Stimulated activated CD4-positive, alpha-beta T cell treated with anti-CD3 and anti-CD28 coated beads, Interleukin-2, amount 100 ng/mL, for 24 hours (primary cell): ENCODE measurements at regions not wholly inside any gene's neighbourhood (a gene's known extent, or its start where the extent isn't known, plus 50 kb on each side); places are given as distances from the start of the nearest gene placed in this dataset.

Experiments
- DNase-seq, 2 donors: peaks; one replicate each; pipeline ENCODE4 v3.0.0-alpha.2; 2020

- DNase-seq = no peak
These were observed 1270.9 kb downstream of the BRD1 start for GRCh38 chr22:48556751-48557150.

- DNase-seq = no peak
These were observed 1271.5 kb downstream of the BRD1 start for GRCh38 chr22:48556222-48556621.

- no peak for DNase-seq
These were observed 1272.1 kb downstream of the BRD1 start for GRCh38 chr22:48555606-48556005.

GRCh38 chr22:48554893-48555572, 1272.6 kb downstream of the BRD1 start:
- no peak for DNase-seq

- no peak for DNase-seq
These were observed 1273.9 kb downstream of the BRD1 start for GRCh38 chr22:48553694-48554308.

- no peak for DNase-seq
These were observed 1274.6 kb downstream of the BRD1 start for GRCh38 chr22:48553119-48553518.

- DNase-seq = no peak
These were observed 1275.9 kb downstream of the BRD1 start for GRCh38 chr22:48551716-48552268.

- DNase-seq = no peak
These were observed 1276.6 kb downstream of the BRD1 start for GRCh38 chr22:48551061-48551460.

GRCh38 chr22:48548391-48548790, 1279.3 kb downstream of the BRD1 start:
- DNase-seq = no peak

- no peak for DNase-seq
These were observed 1279.7 kb downstream of the BRD1 start for GRCh38 chr22:48547971-48548370.

- DNase-seq = no peak
These were observed 1280.8 kb downstream of the BRD1 start for GRCh38 chr22:48546653-48547424.

- no peak for DNase-seq
These were observed 1281.7 kb downstream of the BRD1 start for GRCh38 chr22:48545987-48546386.

GRCh38 chr22:48541401-48542098, 1286.1 kb downstream of the BRD1 start:
- DNase-seq = no peak

GRCh38 chr22:48539261-48539660, 1288.4 kb downstream of the BRD1 start:
- no peak for DNase-seq

GRCh38 chr22:48538291-48538820, 1289.3 kb downstream of the BRD1 start:
- DNase-seq = no peak

- no peak for DNase-seq
These were observed 1290.4 kb downstream of the BRD1 start for GRCh38 chr22:48537343-48537680.

GRCh38 chr22:48536541-48537342, 1290.9 kb downstream of the BRD1 start:
- DNase-seq = no peak

- DNase-seq = no peak
These were observed 1291.7 kb downstream of the BRD1 start for GRCh38 chr22:48535868-48536540.

GRCh38 chr22:48534395-48534958, 1293.2 kb downstream of the BRD1 start:
- DNase-seq = no peak

- DNase-seq = no peak
These were observed 1294.7 kb downstream of the BRD1 start for GRCh38 chr22:48532986-48533385.
